HS-5 (cell line): ENCODE measurements at regions not wholly inside any gene's neighbourhood (a gene's known extent, or its start where the extent isn't known, plus 50 kb on each side); places are given as distances from the start of the nearest gene placed in this dataset.
"Not testable (repeated sequence)": the region's sequence is repeated elsewhere in the genome, so short reads cannot be mapped to it uniquely, and the experiment has no call there.

Experiments
- DNase-seq: peaks from one replicate; pipeline ENCODE4 v3.0.0-alpha.2; 2012; ENCODE audit warnings: low read depth

DNA sequence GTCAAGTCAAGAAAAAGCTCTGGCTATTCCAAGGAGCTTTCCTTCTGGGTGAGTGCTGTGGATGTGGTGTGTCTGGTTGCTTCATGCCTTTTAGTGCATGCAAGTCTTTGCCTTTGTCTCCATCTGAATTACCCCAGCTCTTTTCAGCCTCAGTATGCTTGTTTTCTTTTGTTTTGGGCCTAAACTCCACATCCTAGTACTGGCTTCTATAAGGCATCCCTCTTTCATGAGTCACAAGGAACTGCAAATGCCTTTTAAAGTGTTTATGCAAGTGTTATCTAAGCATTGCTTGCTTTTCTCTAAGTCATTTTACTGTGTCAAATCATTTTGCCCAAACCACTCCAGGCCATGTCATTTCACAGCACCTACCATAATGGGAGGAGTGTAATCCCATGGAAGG is 132.1 kb downstream of the PLCE1 start:
- DNase-seq: no peak

DNA sequence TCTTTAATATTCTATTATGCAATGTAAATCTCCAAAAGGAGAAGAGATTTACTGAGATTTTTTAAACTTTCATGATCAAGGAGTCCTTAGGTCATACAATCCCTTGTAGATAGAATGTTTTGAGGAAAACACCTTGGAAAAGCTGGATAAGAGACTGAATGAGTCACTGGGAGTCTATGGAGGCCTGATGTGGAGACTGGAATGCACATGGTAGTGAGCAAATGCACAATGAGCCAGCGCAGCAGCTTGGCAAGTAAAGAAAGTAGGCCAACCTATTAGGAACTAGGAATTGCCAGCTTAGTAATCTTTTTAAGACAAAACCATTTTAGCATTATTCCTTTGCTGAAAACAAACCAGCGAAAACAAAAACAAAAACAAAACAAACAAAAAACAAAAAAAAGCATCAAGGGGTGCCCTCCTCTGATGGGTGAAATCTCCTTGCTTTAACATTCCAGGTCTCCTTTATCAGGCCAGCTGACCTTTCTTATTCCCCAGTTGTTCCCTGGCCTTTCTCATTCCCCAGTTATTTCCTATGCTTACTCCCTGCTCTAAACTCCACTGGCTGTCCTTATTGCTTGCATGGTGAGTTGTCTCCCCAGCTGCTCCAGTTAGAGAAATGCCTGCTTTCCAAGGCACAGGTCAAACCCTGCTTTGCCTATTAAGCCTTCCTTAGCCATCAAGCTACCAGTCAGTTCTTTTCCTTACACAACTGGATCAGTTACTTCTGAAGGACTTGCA is 135.8 kb downstream of the PLCE1 start:
- DNase-seq: no peak

DNA sequence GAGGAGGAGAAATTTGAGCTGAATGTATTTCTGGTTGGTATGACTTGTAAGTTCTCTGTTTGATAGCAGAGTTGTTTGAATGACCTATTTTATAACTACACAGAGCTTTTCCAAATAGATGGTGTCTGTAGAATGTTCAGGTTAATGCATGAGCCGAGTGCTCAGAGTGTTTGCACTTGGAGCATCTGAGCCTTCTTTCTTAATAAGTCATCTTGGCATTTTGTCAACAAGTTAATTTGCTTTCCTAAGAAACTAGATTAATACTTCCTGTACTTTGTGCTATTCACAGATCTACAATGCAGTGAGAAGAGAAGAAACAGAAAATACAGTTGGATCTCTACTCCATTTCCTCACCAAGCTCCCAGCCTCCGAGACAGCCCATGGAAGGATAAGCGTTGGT is 138.2 kb downstream of the PLCE1 start:
- DNase-seq: no peak

DNA sequence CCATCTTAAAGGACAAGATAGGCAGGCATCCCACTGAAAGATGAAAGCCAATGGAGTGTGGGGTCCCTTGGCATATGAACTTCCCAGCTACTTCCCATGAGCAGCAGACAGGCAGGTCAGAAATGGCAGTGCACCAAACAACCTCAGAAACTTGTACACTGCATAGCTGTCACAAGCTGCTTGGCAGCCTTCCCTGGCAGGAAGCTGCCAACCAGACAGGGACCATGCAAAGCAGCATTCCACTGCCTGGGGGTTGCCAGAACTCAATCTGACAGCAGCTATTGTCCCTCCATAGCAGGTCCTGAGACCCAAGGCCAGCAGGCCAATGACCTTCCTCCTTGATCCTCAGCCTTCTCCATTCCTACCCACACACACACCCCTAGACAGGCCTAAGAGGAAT is 139.5 kb downstream of the PLCE1 start:
- DNase-seq: no peak

DNA sequence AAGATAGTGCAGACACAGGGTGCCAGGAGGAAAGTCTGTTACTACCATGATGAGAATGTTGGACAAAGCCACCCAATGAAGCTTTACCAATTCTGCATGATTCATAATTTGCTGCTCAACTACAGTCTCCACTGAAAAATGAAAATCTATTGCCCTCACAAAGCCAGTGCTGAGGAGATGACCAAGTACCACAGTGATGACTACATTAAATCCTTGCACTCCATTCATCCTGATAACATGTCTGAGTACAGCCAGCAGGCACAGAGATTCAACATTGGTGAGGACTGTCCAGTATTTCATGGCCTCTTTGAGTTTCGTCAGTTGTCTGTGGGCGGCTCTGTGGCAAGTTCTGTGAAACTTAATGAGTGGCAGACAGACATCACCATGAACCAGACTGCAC is 144.0 kb downstream of the PLCE1 start:
- no peak for DNase-seq

DNA sequence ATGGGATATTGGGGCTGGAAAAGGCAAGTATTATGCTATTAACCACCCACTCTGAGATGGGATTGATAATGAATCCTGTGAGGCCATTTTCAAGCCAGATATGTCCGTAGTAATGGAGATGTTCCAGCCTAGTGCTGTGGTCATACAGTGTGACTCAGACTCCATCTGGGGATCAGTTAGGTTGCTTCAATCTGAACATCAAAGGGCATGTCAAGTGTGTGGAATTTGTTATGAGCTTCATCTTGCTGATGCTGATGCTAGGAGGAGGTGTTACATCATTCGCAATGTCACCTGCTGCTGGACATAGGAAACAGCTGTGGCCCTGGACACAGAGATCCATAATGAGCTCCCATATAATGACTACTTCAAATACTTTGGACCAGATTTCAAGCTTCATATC is 144.7 kb downstream of the PLCE1 start:
- no peak for DNase-seq

DNA sequence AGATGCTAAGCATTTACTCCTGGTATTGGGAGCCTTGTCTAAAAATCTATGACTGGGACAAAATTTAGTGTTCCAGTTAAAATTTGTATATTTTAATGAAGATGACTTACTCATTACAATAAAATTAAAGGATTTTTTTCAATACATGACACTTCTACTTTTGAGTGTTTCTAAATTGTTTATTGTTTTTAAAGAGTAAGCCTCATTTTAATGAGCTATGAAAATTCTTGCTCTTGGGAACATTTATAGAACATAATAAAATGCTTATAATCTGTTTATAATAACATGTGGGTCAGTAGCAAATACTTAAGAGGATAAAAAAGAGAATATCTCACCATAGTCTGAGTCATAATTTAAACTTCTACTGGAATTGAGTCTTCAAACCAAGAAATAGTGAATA is 149.5 kb downstream of the PLCE1 start:
- no peak for DNase-seq

DNA sequence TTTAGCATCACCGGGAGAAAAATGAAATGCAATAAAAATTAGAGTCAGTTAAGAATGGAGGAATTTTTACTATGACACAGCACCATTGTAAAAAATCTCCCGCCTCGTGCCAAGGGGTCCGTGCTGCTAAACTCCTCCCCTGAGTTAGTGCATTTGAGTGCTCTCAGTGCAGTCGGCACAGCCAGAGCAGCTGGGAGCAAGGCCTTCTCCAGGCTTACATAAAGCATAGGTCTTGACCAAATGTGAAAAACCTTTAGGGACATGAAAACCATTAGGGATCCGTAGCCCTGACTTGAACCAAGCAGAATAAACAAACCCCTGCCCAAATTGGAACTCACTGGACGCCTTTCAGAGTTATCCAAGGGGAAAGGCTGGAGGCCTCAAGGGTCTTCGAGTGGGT is 152.6 kb downstream of the PLCE1 start:
- DNase-seq: no peak

DNA sequence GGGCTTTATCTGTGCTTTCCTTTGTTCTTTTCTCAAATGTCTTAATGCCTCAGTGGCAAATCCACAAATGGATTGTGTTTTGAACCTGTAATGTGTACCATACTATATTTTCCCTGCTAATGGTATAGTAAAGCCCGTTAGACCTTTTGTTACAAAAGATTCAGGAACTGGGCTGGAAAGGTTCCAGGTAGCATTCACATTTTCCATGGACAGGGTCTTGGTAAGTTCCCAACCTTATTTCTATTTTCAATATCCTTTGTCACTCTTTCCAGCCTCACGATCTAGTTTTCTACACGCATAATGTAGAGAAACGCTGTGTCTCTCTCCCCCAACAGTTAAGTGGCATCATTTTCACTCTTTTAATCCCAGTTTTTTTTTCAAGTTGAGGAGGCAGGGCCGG is 153.0 kb downstream of the PLCE1 start:
- DNase-seq: no peak

DNA sequence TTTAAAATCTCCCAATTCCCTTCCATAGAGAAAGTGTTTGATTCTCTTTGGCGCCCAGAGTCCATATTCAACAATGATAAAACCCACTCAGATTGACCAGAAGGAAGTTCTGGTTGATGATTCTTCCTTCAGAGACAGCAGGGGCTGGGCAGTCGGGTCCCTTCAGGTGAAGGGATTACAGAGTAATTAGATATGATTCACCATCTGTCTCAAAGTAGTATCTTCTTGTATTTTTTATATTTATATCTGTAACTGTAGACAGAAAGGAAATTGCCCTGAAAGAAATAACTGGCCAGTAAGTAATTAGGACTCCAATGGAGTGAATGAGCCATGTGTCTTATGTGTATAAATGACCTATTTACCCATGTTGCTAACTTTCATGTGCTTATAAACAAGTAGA is 156.0 kb downstream of the PLCE1 start:
- DNase-seq: no peak

DNA sequence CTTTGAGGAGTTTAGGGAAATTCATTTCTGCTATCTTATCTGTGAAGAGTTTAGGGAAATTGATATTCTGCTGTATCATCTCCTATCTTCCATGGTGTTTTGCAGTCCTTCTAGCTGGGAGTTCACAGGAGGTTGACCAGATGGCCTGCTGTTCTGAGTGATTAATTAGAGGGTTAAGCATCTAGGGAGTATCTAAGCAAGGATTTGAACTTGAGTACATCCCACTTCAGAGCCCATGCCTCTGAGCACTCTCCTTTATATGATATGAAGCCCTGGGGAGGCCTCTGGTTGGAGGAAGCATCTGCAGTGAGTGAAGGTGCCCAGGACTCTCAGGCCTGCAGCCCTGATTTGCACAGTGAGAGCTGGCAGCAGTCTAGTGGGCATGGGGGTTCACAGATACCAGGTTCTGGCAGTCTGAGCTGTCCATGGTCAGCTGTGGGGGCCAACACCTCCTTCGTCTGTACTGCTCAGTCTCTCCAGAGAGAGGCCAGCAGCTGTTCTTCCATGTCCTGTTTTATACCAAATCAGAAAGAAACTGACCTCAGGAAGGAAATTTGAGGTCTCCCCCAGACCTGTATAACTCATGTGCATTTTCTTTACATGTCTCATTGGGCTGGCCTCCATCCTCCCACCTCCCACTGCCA is 156.9 kb downstream of the PLCE1 start:
- no peak for DNase-seq

DNA sequence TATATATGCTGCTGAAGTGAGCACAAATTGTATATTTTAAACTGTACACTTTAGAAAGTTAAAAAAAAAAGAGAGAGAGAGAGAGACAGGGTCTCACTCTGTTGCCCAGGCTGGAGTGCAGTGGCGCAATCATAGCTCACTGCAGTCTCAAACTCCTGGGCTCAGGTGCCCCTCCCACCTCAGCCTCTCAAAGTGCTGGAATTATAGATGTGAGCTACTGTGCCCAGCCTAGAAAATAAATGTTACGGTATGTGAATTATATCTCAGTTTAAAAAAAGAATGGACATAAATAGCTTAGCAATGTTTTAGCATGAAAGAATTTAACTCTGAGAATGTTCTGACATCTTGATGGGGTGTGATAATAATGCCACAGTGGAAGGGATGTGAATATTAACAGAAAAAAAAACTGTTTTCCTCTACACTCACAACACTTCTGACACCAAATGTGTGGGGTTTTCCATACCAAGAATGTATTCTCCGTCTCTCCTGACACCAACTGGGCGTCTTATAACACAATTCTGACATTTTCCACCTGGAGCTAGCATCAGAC is 162.1 kb downstream of the PLCE1 start:
- DNase-seq: no peak

DNA sequence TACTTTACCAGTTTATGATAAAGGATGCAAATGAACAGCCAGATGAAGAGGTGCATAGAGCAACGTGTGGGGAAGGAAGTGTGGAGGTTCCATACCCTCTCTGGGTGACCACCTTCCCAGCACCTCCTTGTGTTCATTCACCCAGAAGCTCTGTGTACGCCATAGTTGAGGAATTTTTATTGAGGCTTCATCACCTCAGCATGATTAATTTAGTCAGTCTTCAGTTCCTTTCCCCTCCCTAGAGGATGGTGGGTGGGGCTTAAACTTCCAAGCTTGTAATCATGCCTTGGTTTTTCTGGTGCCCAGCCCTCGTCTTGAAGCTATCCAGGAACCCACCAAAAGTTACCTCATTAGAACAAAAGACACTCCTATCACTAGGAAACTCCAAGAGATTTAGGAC is 162.7 kb downstream of the PLCE1 start:
- DNase-seq: no peak

DNA sequence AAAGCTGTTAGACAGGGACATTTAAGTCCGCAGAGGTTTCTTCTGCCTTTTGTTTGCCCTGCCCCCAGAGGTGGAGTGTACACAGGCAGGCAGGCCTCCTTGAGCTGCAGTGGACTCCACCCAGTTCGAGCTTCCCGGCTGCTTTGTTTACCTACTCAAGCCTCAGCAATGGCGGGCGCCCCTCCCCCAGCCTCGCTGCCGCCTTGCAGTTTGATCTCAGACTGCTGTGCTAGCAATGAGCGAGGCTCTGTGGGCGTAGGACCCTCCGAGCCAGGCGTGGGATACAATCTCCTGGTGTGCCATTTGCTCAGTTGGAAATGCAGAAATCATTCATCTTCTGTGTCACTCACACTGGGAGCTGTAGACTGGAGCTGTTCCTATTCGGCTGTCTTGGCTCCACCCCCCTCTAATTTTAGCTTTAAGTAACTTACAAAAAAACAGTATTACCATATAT is 171.5 kb downstream of the PLCE1 start:
- DNase-seq: not testable (repeated sequence)

DNA sequence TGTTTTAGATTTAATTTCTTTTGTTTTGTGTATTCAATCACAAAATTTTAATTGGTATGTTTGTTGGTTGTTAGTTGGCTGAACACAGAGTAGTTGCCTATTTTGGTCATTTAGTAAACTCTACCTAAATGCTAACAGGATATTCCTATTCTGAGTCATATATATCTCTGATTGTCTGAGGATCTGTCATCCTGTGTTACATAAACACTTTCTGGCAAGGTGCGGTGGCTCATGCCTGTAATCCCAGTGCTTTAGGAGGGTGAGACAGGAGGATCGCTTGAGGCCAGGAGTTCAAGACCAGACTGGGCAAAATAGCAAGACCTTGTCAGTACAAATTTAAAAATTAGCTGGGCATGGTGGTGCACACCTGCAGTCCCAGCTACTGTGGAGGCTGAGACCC is 178.6 kb downstream of the PLCE1 start:
- DNase-seq: no peak

DNA sequence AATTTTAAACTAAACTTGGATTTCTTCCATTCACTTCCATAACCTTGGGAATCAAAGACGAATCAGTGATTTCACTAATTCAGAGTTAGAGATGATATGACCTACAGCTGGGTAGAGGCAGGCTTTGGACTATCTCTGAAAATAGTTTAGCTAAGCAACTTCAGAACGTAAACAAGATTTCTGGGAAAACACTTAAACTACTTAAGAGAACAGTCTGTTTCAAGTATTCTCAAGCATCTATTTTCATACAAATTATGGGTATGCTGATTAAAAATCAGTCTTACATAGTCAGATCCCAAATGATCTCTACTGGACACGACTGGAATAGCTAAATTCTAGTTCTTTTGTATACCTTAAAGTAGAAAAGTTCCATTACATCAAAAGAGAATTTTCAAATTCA is 179.9 kb downstream of the PLCE1 start:
- no peak for DNase-seq

DNA sequence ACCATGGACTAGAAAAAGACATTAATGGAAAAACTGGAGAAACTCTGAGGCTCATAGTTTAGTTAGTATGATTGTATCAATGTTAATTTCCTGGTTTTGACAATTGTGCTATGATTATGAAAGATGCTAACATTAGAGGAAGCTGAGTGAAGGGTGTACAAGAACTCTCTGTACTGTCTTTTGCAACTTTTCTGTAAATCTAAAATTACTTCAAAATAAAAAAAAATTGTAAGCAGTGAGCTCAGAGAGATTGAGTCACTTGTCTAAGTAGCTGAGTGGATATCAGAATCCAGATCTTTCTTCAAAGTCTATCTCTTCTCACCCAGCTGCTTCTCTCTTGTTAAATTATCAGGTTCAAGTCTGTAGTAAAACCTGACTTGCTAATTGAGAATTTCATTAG is 181.1 kb downstream of the PLCE1 start:
- DNase-seq: no peak

DNA sequence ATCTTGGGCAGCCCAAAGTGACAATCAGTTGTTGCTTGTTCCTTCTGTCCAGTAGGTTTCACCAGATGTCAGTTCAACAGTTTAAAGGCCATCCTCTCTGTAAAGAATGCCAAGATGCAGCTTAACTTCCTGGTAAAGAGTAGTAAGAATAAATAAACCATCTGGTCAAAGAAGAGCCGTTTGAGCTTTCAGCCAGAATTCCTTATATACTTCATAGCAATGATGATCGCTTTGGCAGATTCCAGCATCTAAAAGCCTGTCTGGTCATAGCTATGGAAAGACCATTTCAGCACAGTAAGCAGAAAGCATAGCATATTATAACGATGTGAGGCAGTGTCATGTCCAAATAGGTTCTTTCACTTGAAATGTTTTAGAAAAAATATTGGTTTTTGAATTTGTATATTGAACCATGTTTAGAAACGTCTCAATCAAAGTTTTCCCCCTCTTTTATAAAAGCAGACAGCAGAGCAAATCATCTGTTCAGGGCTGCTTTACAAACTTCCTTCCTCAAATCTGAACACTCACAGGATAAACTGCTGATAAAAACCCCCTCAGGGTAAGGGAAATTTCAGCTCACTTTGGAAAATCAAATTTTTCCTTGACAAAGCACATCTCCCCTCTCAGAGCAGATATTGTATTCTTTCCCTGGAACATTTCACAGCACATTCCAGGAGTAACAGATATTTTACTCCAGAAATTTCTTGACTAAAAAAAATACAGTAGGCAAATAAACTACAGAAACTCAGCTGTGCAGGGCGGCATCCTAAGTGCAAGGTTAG is 184.1 kb downstream of the NOC3L start:
- no peak for DNase-seq

DNA sequence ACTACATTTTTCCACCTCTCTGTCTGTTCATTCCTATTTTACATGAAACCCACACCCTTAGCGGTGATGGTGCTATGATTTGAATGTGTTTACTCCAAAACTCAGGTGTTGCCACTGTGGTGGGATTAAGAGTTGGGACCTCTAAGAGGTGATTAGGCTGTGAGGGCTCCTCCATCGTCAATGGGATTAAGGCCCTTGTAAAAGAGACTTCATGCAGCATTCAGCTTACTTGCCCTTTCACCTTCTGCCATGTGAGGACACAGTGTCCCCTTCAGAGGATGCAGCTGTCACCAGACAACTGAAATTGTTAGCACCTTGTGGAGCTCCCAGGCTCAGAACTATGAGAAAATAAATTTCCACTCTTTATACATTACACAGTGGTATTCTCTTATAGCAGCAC is 182.2 kb downstream of the NOC3L start:
- no peak for DNase-seq

DNA sequence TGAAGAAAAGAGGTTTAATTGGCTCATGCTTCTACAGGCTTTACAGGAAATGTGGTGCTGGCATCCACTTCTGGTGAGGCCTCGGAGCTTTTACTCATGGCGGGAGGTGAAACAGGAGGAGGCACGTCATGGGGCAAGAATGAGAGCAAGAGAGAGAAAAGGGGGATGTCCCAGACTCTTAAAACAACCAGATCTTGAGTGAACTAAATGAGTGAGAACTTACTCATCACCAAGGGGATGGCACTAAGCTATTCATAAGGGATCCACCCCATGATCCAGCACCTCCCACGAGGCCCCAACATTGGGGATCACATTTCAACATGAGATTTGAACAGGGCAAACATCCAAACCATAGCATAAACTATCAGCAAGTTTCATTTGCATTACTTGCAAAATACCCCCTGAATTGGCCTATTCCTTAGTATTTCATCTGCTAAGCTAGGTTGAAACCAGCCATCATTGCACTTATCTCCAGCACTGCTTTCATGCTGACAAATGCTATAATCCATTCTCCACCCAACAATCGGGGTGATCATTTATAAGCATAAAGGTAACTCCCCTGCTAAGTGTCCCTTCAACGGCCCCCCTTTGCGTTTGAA is 179.0 kb downstream of the NOC3L start:
- DNase-seq: peak; percentile 96

DNA sequence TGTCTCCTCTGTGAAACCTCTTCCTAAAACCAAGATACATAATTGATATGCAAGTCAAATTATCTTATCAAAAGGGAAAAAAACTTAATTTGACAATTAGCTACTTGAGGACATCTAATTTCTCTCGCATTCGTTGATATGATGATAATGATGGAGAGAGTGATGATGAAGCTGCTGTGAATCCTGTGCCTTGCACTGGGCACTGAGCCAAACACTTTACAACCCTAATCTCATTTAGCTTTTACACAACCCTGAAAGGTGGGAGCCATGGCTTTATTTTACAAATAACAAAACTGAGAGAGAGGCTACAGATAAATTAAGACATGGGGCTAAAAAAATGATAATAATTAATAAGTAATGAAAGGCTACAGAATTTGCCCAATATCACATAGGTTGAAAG is 176.0 kb downstream of the NOC3L start:
- DNase-seq: no peak

DNA sequence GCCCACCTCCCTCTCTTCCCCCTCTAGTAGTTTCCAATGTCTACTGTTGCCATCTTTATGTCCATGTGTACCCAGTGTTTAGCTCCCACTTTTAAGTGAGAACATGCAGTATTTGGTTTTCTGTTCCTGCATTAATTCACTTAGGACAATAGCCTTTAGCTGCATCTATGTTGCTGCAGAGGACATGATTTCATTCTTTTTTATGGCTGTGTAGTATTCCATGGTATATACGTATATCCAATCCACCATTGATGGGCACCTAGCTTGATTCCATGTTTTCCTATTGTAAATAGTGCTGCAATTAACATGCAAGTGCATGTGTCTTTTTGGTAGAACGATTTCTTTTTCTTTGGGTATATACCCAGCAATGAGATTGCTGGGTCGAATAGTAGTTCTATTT is 170.4 kb downstream of the NOC3L start:
- no peak for DNase-seq

DNA sequence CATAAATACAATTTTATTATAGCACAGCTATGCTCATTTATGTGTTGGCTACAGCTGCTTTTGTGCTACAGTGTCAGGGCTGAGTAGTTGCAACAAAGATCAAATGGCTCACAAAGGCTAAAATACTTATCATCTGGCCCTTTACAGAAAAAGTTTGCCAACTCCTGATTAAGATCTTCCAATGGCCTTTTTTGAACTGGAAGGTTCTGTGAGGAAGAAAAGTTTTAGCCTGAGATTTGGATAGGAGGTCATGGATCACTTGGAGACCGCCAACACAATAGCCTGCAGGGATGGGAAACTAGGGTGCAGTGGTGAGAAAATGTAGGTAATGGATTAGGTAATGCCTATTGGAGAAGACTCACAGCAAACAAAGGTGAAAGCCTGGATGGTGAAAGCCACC is 169.8 kb downstream of the NOC3L start:
- DNase-seq: no peak
